AG04449 (cell line): ENCODE measurements at regions not wholly inside any gene's neighbourhood (a gene's known extent, or its start where the extent isn't known, plus 50 kb on each side); places are given as distances from the start of the nearest gene placed in this dataset.

Experiments used
- CTCF ChIA-PET: fragments of 350-600 bp; formaldehyde crosslinking; extraction: SDS; loops from one replicate; lab custom pipeline; 2021; ENCODE audit warnings: antibody characterized with exemption; lab: Yijun Ruan, JAX
- POLR2A ChIA-PET: fragments of 400-600, 350-600 bp; formaldehyde crosslinking; extraction: SDS; loops from one replicate; lab custom pipeline; 2020; ENCODE audit warnings: antibody characterized with exemption, inconsistent platforms; lab: Yijun Ruan, JAX
- DNase-seq: peaks from one replicate; pipeline ENCODE4 v3.0.0-alpha.2; 2010; ENCODE audit warnings: low read depth, low spot score
- H3K4me3 ChIP-seq: 2 replicates; pipeline ENCODE4 v1.5.1; 2011; ENCODE audit warnings: low read depth, mild to moderate bottlenecking, control low read depth, low read length
- TF ChIP-seq, protein P1 (sequence below): IDR thresholded peaks from one replicate; pipeline ENCODE4 v1.5.1; 2011; ENCODE audit warnings: mild to moderate bottlenecking, moderate library complexity, low read length, control low read depth, inconsistent platforms; ENCODE audit not compliant: insufficient read depth; ENCODE audit errors: missing control alignments

- POLR2A ChIA-PET: interaction anchor here (1.1 kb wide), 1 partner anchor 176 kb away, joined by 3 read pairs; no protein-coding TSS in a partner anchor
- H3K4me3 ChIP-seq: no peak overlapping the region
- TF ChIP-seq, protein P1, sequence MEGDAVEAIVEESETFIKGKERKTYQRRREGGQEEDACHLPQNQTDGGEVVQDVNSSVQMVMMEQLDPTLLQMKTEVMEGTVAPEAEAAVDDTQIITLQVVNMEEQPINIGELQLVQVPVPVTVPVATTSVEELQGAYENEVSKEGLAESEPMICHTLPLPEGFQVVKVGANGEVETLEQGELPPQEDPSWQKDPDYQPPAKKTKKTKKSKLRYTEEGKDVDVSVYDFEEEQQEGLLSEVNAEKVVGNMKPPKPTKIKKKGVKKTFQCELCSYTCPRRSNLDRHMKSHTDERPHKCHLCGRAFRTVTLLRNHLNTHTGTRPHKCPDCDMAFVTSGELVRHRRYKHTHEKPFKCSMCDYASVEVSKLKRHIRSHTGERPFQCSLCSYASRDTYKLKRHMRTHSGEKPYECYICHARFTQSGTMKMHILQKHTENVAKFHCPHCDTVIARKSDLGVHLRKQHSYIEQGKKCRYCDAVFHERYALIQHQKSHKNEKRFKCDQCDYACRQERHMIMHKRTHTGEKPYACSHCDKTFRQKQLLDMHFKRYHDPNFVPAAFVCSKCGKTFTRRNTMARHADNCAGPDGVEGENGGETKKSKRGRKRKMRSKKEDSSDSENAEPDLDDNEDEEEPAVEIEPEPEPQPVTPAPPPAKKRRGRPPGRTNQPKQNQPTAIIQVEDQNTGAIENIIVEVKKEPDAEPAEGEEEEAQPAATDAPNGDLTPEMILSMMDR: no peak
These were observed 178.6 kb upstream of the INHBA start for GRCh38 chr7:41881331-41882130.

DNA sequence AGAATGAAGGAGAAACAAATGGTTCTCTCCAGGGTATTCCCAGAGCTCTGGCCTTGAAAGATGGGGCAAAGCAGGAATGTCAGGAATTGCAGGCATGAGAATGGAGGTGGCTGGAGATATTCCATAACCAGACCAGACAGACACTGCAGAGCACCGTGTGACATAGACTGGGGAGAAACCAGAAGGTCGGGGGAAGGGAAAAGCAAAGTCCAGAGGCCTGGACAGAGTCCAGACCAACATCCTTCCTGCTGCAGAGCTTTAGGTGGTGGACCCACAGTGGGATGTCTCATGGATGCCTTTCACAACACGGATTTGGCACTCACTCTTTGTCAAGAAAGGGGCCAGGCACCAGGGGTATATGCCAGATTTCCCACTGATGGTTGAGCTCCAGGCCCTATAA lies 177.2 kb upstream of the INHBA start:
- ChIA-PET POLR2A (interaction anchor here (1.1 to 1.8 kb wide), 3 partner anchors 171 to 175 kb away, joined by 3 to 7 read pairs (median 4); no protein-coding TSS in a partner anchor), CTCF (interaction anchor here (1.3 to 1.4 kb wide), 2 partner anchors 38 to 63 kb away, joined by 3 read pairs; no protein-coding TSS in a partner anchor)
- TF ChIP-seq, protein P1: no peak
- no peak overlapping the region for H3K4me3 ChIP-seq
- peak; percentile 93 for DNase-seq

More at GRCh38 chr7:41881331-41882130, 178.6 kb upstream of the INHBA start:
- DNase-seq: no peak
- CTCF ChIA-PET: interaction anchor here (1.7 to 2.6 kb wide), 2 partner anchors 19 to 61 kb away, joined by 4 to 7 read pairs; no protein-coding TSS in a partner anchor

- CTCF ChIA-PET: interaction anchor here (1.3 to 1.6 kb wide), 4 partner anchors 35 to 1647 kb away, joined by 3 read pairs; no protein-coding TSS in a partner anchor
- TF ChIP-seq, protein P1: no peak
- POLR2A ChIA-PET: interaction anchor here (1.2 to 1.8 kb wide), 4 partner anchors 10 to 183 kb away, joined by 3 to 7 read pairs (median 4); no protein-coding TSS in a partner anchor
- no peak overlapping the region for H3K4me3 ChIP-seq
- DNase-seq: no peak
These were observed 176.5 kb upstream of the INHBA start for GRCh38 chr7:41879403-41879802.

- CTCF ChIA-PET: interaction anchor here (0.9 to 1.7 kb wide), 6 partner anchors 35 to 1646 kb away, joined by 3 to 6 read pairs (median 3); no protein-coding TSS in a partner anchor
- POLR2A ChIA-PET: interaction anchor here (1.2 to 1.8 kb wide), 3 partner anchors 9 to 182 kb away, joined by 3 to 7 read pairs (median 3); no protein-coding TSS in a partner anchor
- H3K4me3 ChIP-seq: no peak overlapping the region
- DNase-seq: no peak
- TF ChIP-seq, protein P1: no peak
These were observed 175.7 kb upstream of the INHBA start for GRCh38 chr7:41878309-41879295.

DNA sequence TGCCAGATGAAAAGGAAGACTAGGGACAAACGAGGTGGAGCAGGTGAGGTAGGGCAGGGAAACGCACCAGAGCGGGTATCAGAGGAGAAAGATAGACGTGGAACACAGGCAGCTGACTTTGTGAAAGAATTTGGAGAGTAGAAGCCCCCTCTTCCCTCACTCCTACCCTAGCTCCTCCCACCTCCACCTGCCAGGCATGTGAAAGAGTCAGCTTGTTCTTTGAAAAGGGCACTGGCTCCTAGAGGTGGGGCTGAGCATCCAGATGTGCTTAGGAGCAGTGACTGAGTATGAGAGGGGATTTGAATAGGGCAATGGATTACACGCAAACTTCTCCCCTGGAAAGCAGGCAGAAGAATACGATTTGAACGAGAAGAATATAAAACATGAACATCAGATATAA lies 174.2 kb upstream of the INHBA start:
- ChIA-PET POLR2A (interaction anchor here (0.7 kb wide), 1 partner anchor 1777 kb away, joined by 3 read pairs; no protein-coding TSS in a partner anchor), CTCF (interaction anchor here (1.1 to 1.7 kb wide), 2 partner anchors 14 to 64 kb away, joined by 3 to 6 read pairs; no protein-coding TSS in a partner anchor)
- no peak for DNase-seq
- H3K4me3 ChIP-seq: no peak overlapping the region
- TF ChIP-seq, protein P1: no peak
